Left lung (tissue), 4 donors: ENCODE measurements at regions not wholly inside any gene's neighbourhood (a gene's known extent, or its start where the extent isn't known, plus 50 kb on each side); places are given as distances from the start of the nearest gene placed in this dataset.

Experiments used
- ATAC-seq: fragments of 200-7000 bp; cut with Tn5 transposase; one replicate; pipeline ENCODE4 v1.9.1; 2020; ENCODE audit warnings: moderate library complexity
- DNase-seq, 4 donors: peaks; one replicate each; pipeline ENCODE4 v3.0.0-alpha.2; 2013 to 2020
- H3K27ac ChIP-seq, 2 donors: fragments of 200-600 bp; sonication (generic) in 1 of 2; one replicate each; pipeline versions ENCODE4 v1.5.0 to v1.8.0; 2020 to 2021
- H3K27me3 ChIP-seq, 2 donors: fragments of 200-600 bp; sonication (generic) in 1 of 2; one replicate each; pipeline versions ENCODE4 v1.5.0 to v1.8.0; 2020 to 2021
- H3K36me3 ChIP-seq, 2 donors: fragments of 200-600 bp; sonication (generic) in 1 of 2; one replicate each; pipeline versions ENCODE4 v1.5.0 to v1.8.0; 2020 to 2021
- H3K4me1 ChIP-seq, 2 donors: fragments of 200-600 bp; one replicate each; pipeline ENCODE4 v1.8.0; 2021
- H3K4me3 ChIP-seq, 2 donors: fragments of 200-600 bp; sonication (generic) in 1 of 2; one replicate each; pipeline versions ENCODE4 v1.5.0 to v1.8.0; 2020 to 2021; ENCODE audit warnings: mild to moderate bottlenecking in 1 of 2
- H3K9me3 ChIP-seq, 2 donors: fragments of 200-600 bp; sonication (generic) in 1 of 2; one replicate each; pipeline versions ENCODE4 v1.5.0 to v1.8.0; 2020 to 2021
- intact Hi-C, 2 donors: fragments of 100-400 bp; cut with DNase I; formaldehyde crosslinking; loops; one replicate each; pipeline versions ENCODE4 v1.11.2 to v1.14.2; 2022
- TF ChIP-seq, protein P1 (sequence below), 2 donors: fragments of 200-600 bp; sonication (generic) in 1 of 2; IDR thresholded peaks; one replicate each; pipeline versions ENCODE4 v1.5.0 to v1.8.0; 2021; ENCODE audit warnings: antibody characterized with exemption in 2 of 2
- donor health status: DM: no; HTN: yes; CAD: no.
- donor health status: DM: no; HTN: no; CAD: no.

DNA sequence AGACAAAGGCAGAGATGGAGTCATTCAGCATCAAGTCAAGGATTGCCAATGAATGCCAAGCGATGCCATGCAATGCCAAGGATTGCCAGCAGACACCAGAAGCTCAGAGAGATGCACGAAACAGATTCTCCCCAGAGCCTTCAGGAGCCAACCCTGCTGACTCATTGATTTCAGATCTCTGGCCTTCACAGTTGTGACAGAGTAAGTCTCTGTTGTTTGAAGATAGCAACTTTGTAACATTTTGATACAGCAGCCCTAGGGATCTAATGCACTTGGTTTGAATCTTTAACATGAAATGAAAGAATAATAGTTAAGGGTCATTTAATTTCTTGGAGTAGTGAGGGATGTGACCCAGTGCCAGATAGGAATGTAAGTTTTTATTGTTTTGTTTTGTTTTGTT is 287.4 kb upstream of the RUNX1 start:
- no peaks in the 10 kb centered on the region for H3K9me3 ChIP-seq
- DNase-seq: no peak
- H3K4me1 ChIP-seq: no peaks in the 10 kb centered on the region
- TF ChIP-seq, protein P1, sequence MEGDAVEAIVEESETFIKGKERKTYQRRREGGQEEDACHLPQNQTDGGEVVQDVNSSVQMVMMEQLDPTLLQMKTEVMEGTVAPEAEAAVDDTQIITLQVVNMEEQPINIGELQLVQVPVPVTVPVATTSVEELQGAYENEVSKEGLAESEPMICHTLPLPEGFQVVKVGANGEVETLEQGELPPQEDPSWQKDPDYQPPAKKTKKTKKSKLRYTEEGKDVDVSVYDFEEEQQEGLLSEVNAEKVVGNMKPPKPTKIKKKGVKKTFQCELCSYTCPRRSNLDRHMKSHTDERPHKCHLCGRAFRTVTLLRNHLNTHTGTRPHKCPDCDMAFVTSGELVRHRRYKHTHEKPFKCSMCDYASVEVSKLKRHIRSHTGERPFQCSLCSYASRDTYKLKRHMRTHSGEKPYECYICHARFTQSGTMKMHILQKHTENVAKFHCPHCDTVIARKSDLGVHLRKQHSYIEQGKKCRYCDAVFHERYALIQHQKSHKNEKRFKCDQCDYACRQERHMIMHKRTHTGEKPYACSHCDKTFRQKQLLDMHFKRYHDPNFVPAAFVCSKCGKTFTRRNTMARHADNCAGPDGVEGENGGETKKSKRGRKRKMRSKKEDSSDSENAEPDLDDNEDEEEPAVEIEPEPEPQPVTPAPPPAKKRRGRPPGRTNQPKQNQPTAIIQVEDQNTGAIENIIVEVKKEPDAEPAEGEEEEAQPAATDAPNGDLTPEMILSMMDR (IDR thresholded peaks at IDR 0.05): no peak
- H3K27ac ChIP-seq: no peak overlapping the region
- no peak for ATAC-seq
- no peaks in the 10 kb centered on the region for H3K27me3 ChIP-seq
- H3K36me3 ChIP-seq: no peaks in the 10 kb centered on the region
- intact Hi-C loops: no loop called here
- no peak overlapping the region for H3K4me3 ChIP-seq

DNA sequence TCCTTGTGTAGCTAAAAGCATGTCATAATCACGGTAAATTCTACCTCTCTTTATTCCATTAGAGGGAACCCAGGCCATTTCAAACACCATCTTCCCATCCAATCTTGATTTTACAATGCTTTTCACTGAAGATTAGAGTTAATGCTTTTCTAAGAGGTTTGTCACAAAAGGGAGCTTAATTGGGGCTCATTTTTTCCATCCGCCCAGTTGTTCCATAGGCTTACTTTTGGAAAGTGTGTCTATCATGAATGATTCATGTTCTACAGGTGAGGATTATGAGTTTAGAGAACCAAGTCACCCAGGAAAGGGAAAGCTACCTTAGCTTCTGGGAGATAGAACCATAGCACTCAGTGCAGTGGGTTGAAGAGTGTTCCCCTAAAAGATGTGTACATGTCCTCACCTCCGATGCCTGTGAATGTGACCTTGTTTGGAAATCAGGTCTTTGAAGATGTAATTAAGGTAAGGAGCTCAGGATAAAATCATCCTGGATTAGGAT is 286.9 kb upstream of the RUNX1 start:
- intact Hi-C loops: no loop called here
- Histone ChIP-seq H3K4me3 (no peak overlapping the region), H3K4me1 (no peaks in the 10 kb centered on the region), H3K36me3 (no peaks in the 10 kb centered on the region), H3K27me3 (no peaks in the 10 kb centered on the region), H3K27ac (no peak overlapping the region), H3K9me3 (no peaks in the 10 kb centered on the region)
- ATAC-seq: no peak
- TF ChIP-seq, protein P1 (IDR thresholded peaks at IDR 0.05): no peak
- no peak for DNase-seq

DNA sequence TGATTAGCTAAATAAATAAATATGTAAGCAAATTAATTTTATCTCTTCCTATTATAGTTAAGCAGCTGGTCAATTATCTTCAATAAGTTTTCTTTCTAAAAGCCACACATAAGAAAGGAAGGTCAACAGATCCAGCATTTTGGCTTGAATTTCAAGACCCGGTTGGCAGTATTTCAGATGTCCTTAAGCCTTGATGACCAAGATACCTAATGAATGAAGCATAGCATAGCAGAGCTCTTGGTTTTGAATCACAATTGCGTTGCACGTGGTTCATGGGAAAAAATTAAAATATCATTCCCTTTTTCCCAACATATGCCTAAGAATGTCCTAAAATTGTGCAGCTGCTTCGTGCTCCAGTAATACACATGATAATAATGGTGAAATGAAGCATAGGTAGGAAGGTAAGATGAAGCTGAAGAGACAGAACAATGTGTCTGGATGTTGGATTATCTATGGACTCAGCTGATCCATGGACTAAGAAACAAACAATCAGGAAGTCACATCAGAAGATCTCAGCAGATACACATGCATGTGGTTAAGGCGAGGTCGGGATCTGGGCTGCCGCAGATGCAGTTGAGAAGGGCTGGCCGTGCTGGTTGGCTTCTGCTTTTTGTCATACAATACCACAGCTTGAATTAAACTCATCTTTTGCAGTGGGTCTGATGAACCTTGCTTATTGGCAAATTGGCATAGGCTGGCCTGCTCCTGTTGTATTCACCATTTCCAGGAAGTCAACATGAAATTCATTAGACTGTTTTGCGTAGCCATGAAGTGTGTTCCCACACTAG is 284.9 kb upstream of the RUNX1 start:
- Histone ChIP-seq H3K4me3 (no peak overlapping the region), H3K27ac (no peak overlapping the region), H3K4me1 (no peaks in the 10 kb centered on the region), H3K9me3 (no peaks in the 10 kb centered on the region), H3K36me3 (no peaks in the 10 kb centered on the region), H3K27me3 (no peaks in the 10 kb centered on the region)
- DNase-seq (no peak), ATAC-seq (peak; percentile 41)
- intact Hi-C loops: no loop called here
- TF ChIP-seq, protein P1 (IDR thresholded peaks at IDR 0.05): no peak

DNA sequence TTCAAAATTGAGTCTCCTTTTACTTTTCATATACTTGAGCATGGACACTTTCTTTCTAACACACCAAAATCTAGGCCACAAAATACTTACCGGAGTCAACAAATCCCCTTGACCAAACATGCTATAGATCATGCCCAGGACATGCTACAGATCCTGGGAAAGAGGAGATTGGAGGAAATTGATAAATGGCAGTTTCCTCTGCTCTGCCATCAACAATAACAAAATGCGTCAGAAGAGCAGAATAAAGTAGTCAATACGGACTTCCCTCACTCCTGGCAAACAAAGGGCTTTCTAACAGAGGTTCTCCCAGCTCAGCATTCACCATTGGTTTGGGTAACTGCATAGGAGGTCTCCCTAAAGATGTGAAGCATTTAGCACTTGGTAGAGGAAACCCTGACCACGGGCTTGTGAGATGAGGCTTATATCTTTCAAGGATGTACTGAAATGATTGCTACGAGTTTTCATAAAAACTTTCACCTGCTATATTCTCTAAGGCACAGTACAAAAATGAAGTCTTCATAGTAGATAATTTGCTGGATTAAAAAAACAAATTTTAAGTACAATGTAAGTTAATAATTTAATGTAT is 283.8 kb upstream of the RUNX1 start:
- no peak for ATAC-seq
- Histone ChIP-seq H3K27me3 (no peaks in the 10 kb centered on the region), H3K4me3 (no peak overlapping the region), H3K36me3 (no peaks in the 10 kb centered on the region), H3K27ac (no peak overlapping the region), H3K9me3 (no peaks in the 10 kb centered on the region), H3K4me1 (no peaks in the 10 kb centered on the region)
- intact Hi-C loops: no loop called here
- no peak for DNase-seq
- TF ChIP-seq, protein P1 (IDR thresholded peaks at IDR 0.05): no peak

DNA sequence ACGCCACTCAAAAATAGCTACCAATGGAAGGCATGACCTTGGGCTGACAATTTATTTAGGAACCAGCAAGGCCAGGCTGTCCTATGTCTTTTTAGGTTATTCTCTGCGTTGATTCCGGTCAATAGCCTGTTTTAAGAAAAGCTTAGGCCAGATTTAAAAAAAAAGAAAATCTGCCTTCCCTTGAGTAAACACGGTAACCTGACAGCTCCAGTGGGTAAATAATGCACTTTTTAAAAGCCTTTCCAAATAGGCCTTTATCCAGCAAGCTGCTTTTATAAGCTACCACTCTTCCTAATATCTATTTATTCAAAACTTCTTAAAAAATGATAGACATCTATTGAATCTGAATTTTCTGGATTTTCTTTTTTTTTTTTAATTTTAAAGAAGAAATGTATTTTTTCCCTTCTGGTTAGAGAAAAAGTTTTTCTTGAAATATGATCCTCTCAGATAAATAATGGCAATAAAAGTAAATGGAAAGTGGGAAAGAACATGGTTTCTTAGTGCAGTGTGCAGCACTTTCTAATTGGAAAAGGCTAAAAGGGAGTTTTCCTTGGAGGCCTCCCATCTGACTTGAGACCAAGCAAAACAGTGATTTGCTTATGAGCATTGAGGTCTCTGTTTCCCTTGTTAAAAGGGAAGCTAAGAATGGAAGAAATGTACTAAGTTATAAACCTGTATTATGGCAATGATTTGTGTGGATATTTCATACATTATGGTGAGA is 281.0 kb upstream of the RUNX1 start:
- Histone ChIP-seq H3K27me3 (no peaks in the 10 kb centered on the region), H3K4me3 (no peak overlapping the region), H3K36me3 (no peaks in the 10 kb centered on the region), H3K4me1 (no peaks in the 10 kb centered on the region), H3K27ac (no peak overlapping the region), H3K9me3 (no peaks in the 10 kb centered on the region)
- TF ChIP-seq, protein P1 (IDR thresholded peaks at IDR 0.05): no peak
- DNase-seq: no peak
- intact Hi-C loops: no loop called here
- ATAC-seq: no peak
